NCI-H1436 treated with DMSO at 0.1 percent for 48 hours (cell line): ENCODE measurements at regions not wholly inside any gene's neighbourhood (a gene's known extent, or its start where the extent isn't known, plus 50 kb on each side); places are given as distances from the start of the nearest gene placed in this dataset.
"Not testable (repeated sequence)": the region's sequence is repeated elsewhere in the genome, so short reads cannot be mapped to it uniquely, and the experiment has no call there.

ENCODE experiments used
- DNase-seq: peaks from one replicate; lab custom pipeline; 2025; lab: John Stamatoyannopoulos, UW

DNA sequence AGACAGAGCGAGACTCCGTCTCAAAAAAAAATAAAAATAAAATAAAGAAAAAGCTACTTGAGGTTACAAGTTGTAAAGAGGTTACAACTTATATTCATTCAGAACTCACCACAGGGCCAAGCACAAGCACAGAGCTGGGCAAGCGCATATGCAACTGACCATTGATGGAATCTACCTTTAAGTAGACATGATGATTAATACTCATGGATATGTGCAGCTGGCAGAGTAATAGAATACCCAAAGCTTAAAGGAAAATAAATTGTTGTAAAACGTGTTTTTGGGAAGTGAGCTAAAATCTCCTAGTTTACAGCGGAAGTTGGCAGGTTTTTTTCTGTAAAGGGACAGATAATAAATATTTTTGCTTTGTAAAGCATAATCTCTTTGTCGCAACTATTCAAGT, 111.6 kb downstream of the TMEM168 start:
- DNase-seq = no peak

DNA sequence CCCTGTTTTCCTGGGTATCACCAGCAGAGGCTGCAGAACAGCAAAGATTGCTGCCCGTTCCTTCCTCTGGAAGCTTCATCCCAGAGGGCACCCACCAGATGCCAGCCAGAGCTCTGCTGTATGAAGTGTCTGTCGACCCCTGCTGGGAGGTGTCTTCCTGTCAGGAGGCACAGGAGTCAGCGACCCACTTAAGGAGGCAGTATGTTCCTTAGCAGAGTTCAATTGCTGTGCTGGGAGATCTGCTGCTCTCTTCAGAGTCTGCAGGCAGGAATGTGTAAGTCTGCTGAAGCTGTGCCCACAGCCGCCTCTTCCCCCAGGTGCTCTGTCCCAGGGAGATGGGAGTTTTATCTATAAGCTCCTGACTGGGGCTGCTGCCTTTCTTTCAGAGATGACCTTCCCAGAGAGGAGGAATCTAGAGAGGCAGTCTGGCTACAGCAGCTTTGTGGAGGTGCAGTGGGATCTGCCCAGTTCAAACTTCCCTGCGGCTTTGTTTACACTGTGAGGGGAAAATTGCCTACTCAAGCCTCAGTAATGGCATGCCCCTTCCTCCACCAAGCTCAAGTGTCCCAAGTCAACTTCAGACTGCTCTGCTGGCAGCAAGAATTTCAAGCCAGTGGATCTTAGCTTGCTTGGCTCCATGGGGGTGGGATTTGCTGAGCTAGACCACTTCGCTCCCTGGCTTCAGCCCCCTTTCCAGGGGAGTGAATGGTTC, 100.6 kb downstream of the TMEM168 start:
- not testable (repeated sequence) for DNase-seq

DNA sequence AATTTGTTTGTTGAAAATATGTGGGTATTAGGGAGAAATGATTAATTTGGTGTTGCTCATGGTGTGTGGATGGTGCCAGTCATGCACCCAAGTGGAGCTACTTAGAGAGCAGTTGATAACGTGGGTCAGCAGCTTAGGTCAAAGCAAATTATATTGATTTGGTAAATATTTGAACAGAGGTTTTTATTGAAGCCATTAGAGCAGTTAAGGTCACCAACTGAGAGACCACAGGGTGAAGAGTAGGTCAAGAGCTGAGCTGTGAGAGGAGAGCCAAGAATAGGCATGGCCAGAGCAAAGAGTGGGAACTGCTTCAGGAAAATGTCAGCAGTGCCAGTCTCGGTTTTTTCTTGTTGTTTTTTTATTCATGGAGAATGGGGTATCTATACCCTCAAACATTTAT, 97.9 kb downstream of the TMEM168 start:
- no peak for DNase-seq

DNA sequence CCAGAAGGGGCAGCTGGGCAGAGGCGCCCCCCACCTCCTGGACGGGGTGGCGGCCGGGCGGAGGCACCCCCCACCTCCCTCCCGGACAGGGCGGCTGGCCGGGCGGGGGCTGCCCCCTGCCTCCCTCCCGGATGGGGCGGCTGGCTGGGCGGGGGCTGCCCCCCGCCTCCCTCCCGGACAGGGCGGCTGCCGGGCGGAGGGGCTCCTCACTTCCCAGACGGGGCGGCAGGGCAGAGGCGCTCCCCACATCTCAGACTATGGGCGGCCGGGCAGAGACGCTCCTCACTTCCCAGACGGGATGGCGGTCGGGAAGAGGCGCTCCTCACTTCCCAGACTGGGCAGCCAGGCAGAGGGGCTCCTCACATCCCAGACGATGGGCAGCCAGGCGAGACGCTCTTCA, 93.0 kb downstream of the TMEM168 start:
- not testable (repeated sequence) for DNase-seq

DNA sequence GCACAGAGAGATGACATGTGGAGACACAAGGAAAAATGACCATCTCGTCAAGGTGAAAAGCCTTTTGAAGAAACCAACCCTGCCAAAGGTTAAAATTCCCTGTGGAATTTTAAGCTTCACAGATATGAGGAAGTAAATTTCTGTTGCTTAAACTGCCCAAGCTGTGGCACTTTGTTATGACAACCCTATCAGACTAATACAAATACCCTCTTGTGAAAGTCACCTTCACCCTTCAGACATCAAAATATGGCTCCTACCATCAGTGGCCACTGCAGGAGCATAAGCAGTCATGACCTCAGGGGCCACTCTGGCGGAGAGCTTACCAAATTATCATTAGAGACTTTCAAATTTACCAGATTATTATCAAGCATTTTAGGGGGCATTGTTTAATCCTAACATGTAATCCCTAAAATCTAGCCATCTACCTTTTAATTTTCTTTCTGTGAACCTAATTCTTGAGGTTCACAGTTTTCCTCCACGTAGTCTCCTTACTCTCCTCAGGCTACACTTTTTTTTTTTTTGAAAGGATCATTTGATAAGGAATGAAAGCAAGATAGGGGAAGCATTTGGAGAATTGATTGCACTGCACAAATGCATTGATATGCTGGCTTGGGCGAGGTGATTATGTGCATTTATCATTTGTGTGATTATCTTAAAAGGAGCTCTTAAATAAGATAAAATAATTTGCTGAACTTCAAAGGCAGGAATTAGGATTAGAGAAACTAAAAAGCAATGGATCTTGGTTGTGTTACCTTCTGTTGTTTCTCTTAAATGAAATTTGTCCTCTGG, 90.3 kb downstream of the TMEM168 start:
- no peak for DNase-seq

DNA sequence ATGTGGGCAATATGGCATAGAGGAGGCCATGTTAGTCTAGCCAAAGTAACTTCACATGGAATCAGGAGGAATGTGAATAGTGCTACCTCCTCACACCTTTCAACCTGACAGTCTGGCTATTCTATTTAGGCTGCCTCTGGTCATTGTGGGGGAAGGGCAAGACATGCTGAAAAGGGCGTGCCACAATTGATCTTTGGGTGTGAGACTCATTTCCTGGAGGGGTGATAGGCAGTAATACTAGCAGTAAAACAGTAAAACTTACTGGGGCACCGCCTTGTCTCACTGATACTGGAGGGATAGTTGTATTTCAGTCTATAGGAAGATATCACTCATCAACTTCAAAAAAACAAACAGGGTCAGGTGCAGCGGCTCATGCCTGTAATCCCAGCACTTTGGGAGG, 88.7 kb downstream of the TMEM168 start:
- DNase-seq = no peak

DNA sequence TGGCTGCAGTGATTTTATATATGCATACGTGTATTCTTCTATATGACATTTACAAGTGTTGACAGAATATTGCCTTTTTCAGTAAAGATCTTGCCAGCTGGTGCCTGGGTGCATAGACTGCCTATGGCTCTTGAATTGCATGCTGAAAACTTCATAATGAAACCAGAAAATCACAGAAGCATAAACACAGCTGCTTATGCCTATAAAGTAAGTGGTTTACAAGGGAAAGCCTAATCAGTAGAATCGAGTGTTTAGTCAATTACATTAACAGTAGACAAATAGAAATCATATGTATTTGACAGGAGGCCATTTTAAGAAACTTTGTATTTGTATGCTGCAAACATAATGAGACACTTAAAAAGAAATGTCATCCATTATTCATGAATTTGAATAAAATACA, 82.5 kb downstream of the TMEM168 start:
- peak; percentile 21 for DNase-seq

DNA sequence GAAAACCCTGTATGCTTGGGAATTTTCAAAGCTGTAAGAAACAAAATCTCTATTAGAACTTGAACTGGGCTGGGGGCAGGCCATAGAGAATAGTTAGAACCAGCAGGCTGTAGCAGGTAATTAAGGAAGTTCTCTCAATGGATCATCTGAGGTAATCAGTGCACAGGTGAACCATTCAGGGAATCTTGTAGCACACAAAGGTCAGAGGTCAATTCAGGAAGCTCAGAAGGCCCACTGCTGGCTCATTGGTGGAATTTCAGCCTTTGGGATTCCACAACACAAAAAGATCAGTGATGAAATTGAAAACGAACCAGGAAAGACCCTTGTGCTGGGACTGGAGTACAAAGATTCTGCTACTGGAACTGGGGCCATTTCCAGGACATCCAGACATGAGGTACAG, 82.0 kb downstream of the TMEM168 start:
- DNase-seq = no peak
